AG04449 (cell line): ENCODE measurements at regions not wholly inside any gene's neighbourhood (a gene's known extent, or its start where the extent isn't known, plus 50 kb on each side); places are given as distances from the start of the nearest gene placed in this dataset.

Source experiments
- CTCF ChIA-PET: fragments of 350-600 bp; formaldehyde crosslinking; extraction: SDS; loops from one replicate; lab custom pipeline; 2021; ENCODE audit warnings: antibody characterized with exemption; lab: Yijun Ruan, JAX
- POLR2A ChIA-PET: fragments of 400-600, 350-600 bp; formaldehyde crosslinking; extraction: SDS; loops from one replicate; lab custom pipeline; 2020; ENCODE audit warnings: antibody characterized with exemption, inconsistent platforms; lab: Yijun Ruan, JAX
- DNase-seq: peaks from one replicate; pipeline ENCODE4 v3.0.0-alpha.2; 2010; ENCODE audit warnings: low read depth, low spot score
- H3K4me3 ChIP-seq: 2 replicates; pipeline ENCODE4 v1.5.1; 2011; ENCODE audit warnings: low read depth, mild to moderate bottlenecking, control low read depth, low read length
- TF ChIP-seq, protein P1 (sequence below): IDR thresholded peaks from one replicate; pipeline ENCODE4 v1.5.1; 2011; ENCODE audit warnings: mild to moderate bottlenecking, moderate library complexity, low read length, control low read depth, inconsistent platforms; ENCODE audit not compliant: insufficient read depth; ENCODE audit errors: missing control alignments

DNA sequence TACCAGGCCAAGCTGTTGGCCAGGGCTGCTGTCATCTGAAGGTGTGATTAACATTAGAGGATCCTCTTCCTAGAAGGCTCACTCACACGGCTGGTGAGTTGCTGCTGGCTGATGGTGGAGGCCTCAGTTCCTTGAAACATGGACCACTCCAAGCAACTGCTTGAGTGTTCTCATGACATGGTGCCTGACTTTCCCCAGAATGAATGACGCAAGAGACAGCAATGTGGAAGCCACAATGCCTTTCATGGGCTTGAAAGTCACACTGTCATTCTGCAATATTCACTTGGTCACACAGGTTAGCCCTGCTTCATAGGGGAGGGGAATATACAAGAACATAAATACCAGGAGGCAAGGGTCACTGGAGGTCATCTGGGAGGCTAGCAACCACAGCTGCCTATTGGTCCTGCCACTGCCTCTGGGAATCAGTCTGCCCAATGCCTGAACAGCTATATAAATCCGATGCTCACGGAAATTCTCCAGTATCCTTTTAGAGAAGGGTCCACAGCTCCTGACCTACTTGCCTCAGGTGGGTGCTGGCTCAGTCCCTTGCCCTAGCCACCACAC, 97.1 kb upstream of the MAML3 start:
- ChIA-PET CTCF (interaction anchor here (1.3 to 6.9 kb wide), 4 partner anchors 8 to 200 kb away, joined by 3 to 71 read pairs (median 46); partner anchors contain the start of gene MAML3), POLR2A (no interaction called here)
- DNase-seq: no peak
- TF ChIP-seq, protein P1, sequence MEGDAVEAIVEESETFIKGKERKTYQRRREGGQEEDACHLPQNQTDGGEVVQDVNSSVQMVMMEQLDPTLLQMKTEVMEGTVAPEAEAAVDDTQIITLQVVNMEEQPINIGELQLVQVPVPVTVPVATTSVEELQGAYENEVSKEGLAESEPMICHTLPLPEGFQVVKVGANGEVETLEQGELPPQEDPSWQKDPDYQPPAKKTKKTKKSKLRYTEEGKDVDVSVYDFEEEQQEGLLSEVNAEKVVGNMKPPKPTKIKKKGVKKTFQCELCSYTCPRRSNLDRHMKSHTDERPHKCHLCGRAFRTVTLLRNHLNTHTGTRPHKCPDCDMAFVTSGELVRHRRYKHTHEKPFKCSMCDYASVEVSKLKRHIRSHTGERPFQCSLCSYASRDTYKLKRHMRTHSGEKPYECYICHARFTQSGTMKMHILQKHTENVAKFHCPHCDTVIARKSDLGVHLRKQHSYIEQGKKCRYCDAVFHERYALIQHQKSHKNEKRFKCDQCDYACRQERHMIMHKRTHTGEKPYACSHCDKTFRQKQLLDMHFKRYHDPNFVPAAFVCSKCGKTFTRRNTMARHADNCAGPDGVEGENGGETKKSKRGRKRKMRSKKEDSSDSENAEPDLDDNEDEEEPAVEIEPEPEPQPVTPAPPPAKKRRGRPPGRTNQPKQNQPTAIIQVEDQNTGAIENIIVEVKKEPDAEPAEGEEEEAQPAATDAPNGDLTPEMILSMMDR: no peak
- no peak overlapping the region for H3K4me3 ChIP-seq

DNA sequence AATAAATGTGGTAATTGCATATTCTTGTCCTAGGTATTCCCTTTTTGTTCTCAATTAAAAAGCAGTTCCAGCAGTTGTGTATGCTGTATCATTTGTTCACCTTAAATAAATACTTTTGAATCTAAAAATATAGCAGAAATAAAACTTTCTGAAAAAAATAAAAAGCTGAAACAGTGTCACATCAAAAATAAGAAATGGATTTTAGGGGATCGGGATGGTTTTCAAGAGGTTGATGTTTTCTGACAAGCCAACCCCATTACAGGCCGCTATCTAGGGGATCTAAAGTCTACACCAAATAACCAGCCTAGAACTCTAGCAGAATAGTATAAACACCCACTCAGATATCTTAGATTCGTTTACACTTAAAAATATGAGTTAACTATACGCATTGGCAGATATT, 95.4 kb upstream of the MAML3 start:
- DNase-seq: no peak
- ChIA-PET CTCF (no interaction called here), POLR2A (no interaction called here)
- TF ChIP-seq, protein P1: no peak
- no peak overlapping the region for H3K4me3 ChIP-seq

DNA sequence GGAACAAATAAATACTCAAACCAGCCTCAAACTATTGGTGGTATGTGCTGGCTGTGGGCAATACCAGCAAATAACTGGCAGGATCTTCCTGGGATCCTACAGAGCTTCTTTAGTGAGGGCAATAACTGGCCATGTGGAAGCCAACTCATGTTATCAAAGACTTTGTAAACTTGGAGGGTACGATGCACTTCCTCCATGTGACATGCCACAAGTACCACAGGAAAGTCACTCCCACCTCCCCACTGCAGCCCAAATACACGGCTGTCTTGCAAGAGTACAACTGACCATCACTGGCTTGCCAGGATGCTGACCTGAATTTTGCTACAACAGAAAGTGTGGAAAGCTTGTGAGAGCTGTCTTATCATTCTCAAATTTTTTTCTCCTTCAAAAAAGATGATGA, 93.3 kb upstream of the MAML3 start:
- no peak for DNase-seq
- POLR2A ChIA-PET: no interaction called here
- TF ChIP-seq, protein P1: no peak
- no peak overlapping the region for H3K4me3 ChIP-seq
- CTCF ChIA-PET: interaction anchor here (1.5 to 2.3 kb wide), 2 partner anchors 9 to 10 kb away, joined by 5 to 11 read pairs; no protein-coding TSS in a partner anchor

DNA sequence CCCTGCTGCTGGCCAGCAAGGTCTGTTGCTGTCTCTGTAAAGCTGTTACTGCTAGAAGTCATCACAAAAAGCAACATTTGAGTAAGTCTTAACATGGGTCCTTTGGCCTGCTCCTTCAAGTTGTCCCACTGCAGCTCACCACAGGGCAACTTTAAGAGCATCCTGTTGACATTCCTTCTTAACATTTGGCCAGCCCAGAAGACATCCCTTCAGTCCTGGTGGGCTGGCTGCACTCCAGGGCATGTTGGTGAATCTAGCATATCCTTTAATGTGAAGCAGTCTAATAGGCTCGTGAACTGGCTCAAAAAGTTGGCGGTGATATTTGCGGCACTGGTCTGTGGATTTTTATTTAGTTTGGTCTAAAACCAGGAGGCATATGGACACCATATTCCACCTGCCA, 92.2 kb upstream of the MAML3 start:
- no peak for DNase-seq
- ChIA-PET POLR2A (no interaction called here), CTCF (interaction anchor here (0.9 to 6.3 kb wide), 3 partner anchors 8 to 512 kb away, joined by 3 to 50 read pairs (median 4); no protein-coding TSS in a partner anchor)
- H3K4me3 ChIP-seq: no peak overlapping the region
- TF ChIP-seq, protein P1: no peak

DNA sequence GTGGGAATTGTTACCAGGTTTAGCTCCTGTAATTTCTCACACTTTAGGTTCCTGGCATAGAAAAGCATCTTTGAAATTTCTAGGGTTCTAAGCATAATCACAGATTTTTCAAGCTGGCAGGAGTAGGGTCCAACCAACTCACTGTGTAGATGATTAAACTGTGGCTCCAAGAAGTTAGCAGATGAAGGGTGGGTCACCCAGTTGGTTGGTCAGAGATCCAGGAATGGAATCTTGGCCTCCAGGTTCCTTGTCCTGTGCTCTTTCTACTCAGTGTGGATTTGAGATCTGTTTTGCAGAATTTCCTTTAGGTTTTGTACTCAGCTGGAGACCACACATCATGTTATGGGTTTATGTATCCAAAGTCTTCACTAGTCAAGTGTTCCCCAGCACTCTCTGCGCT, 90.3 kb upstream of the MAML3 start:
- TF ChIP-seq, protein P1: no peak
- no peak overlapping the region for H3K4me3 ChIP-seq
- ChIA-PET CTCF (interaction anchor here (0.8 to 6.3 kb wide), 2 partner anchors 9 to 88 kb away, joined by 3 to 50 read pairs; no protein-coding TSS in a partner anchor), POLR2A (no interaction called here)
- no peak for DNase-seq

DNA sequence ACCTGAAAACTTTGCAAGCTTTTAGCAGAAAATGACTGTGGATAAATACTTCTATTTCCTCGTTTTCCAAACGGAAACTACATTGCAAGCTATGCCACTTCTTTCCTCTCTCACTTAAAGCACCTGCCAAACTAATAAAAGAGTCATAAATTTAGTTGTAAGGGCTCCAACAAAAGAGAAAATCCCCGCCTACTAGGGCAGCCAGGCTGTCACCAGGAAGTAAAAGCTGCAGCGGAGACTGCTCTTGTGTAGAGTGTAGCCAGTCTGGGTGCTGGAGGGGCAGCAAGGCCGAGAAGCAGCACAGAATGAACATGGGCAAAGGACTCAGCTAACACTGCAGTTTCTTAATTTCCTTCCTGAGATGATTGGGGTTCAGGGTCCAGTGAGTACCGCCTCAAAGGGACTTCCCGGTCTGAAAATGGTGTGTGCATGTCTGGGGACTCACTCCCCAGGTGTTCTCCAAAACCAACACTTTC, 89.3 kb upstream of the MAML3 start:
- no peak overlapping the region for H3K4me3 ChIP-seq
- TF ChIP-seq, protein P1: no peak
- no peak for DNase-seq
- ChIA-PET POLR2A (no interaction called here), CTCF (interaction anchor here (0.6 to 6.3 kb wide), 3 partner anchors 10 to 89 kb away, joined by 3 to 50 read pairs (median 3); partner anchors contain the start of gene MAML3)
